ENCODE measurements at regions not wholly inside any gene's neighbourhood (a gene's known extent, or its start where the extent isn't known, plus 50 kb on each side); places are given as distances from the start of the nearest gene placed in this dataset.
"Not testable (repeated sequence)": the region's sequence is repeated elsewhere in the genome, so short reads cannot be mapped to it uniquely, and the experiment has no call there.

DNA sequence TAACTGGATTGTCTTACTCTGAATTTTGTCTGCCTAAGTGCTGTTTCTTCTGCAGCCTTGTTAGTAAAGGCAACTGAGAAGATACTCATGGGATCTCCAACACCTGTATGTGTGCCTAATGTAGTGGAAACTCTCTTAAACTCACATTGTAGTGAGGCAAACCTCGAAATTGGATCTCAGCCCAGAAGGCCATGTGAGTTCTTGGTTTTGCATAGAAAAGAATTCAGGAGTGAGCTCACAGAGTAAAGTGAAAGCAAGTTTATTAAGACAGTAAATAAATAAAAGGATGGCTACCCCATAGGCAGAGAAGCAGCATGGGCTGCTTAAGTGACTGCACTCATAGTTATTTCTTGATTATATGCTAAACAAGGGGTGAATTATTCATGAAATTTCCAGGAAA lies 1344.7 kb downstream of the NCAM2 start:
- Mint-ChIP-seq H3K27me3 (ENCODE audit: insufficient read depth) (no peaks in the 10 kb centered on the region), H3K9me3 (peaks cover 13% of the 10 kb centered on the region), H3K4me3 (no peak overlapping the region), H3K27ac (no peak overlapping the region), H3K4me1 (ENCODE audit: low read depth) (no peaks in the 10 kb centered on the region), H3K36me3 (ENCODE audit: low read depth) (no peaks in the 10 kb centered on the region)
- no peak for DNase-seq (ENCODE audit: low spot score)
- intact Hi-C loops (cut with micrococcal nuclease) = no loop called here

- Mint-ChIP-seq H3K27ac (no peak overlapping the region), H3K36me3 (ENCODE audit: low read depth) (no peaks in the 10 kb centered on the region), H3K4me3 (no peak overlapping the region), H3K9me3 (peaks cover 13% of the 10 kb centered on the region), H3K4me1 (ENCODE audit: low read depth) (no peaks in the 10 kb centered on the region), H3K27me3 (ENCODE audit: insufficient read depth) (no peaks in the 10 kb centered on the region)
- no peak for DNase-seq (ENCODE audit: low spot score)
- intact Hi-C loops (cut with micrococcal nuclease) = no loop called here
Measured at GRCh38 chr21:22343303-22343702, 1345.1 kb downstream of the NCAM2 start.

DNA sequence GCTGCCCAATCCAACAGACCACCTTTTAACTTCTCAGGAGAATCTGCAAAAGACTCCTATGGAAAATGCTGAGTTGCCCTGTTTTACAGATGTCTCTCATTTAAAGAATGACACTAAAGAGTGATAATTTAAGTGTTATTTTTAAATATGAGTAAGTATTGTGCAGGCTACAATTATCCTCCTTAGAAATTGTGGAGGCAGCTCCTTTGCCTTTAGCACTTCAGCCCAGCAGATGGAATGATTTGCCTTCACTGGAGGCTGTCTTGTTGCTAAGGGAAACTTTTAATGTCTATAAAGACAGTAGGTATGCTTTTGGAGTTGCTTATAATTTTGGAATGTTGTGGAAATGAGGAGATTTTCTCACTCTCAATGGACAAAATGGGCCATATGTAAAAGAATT lies 1345.5 kb downstream of the NCAM2 start:
- Mint-ChIP-seq H3K9me3 (peaks cover 13% of the 10 kb centered on the region), H3K27me3 (ENCODE audit: insufficient read depth) (no peaks in the 10 kb centered on the region), H3K4me3 (no peak overlapping the region), H3K27ac (no peak overlapping the region), H3K4me1 (ENCODE audit: low read depth) (no peaks in the 10 kb centered on the region), H3K36me3 (ENCODE audit: low read depth) (no peaks in the 10 kb centered on the region)
- DNase-seq (ENCODE audit: low spot score) = no peak
- intact Hi-C loops (cut with micrococcal nuclease) = no loop called here

- Mint-ChIP-seq H3K4me3 (no peak overlapping the region), H3K9me3 (no peaks in the 10 kb centered on the region), H3K36me3 (ENCODE audit: low read depth) (no peaks in the 10 kb centered on the region), H3K27ac (no peak overlapping the region), H3K27me3 (ENCODE audit: insufficient read depth) (no peaks in the 10 kb centered on the region), H3K4me1 (ENCODE audit: low read depth) (no peaks in the 10 kb centered on the region)
- no peak for DNase-seq (ENCODE audit: low spot score)
- intact Hi-C loops (cut with micrococcal nuclease) = no loop called here
Measured at GRCh38 chr21:22345624-22346023, 1347.4 kb downstream of the NCAM2 start.

- H3K27me3 Mint-ChIP-seq (ENCODE audit: insufficient read depth) = no peaks in the 10 kb centered on the region
- H3K4me1 Mint-ChIP-seq (ENCODE audit: low read depth) = no peaks in the 10 kb centered on the region
- intact Hi-C loops (cut with micrococcal nuclease) = no loop called here
- H3K27ac Mint-ChIP-seq = no peak overlapping the region
- no peak overlapping the region for H3K4me3 Mint-ChIP-seq
- DNase-seq (ENCODE audit: low spot score) = no peak
- H3K36me3 Mint-ChIP-seq (ENCODE audit: low read depth) = no peaks in the 10 kb centered on the region
- H3K9me3 Mint-ChIP-seq = no peaks in the 10 kb centered on the region
Measured at GRCh38 chr21:22346576-22346975, 1348.4 kb downstream of the NCAM2 start.

DNA sequence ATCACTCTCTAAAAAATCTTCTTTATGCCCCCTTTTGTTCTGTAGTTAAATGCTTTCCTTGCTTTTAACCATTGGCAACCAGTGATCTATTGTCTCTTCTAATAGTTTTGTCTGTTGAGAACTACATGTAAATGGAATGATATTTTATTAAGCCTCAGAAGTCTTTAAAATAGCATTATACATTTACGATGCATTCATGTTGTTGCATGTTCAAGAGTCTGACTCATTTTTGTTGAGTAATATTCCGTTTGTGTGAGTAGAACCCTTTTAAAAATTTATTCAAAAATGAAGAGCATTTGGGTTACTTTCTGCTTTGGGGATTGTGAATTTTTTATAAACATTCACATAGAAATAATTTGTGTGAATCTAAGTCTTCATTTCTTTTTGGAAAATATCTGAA lies 1352.9 kb downstream of the NCAM2 start:
- no peaks in the 10 kb centered on the region for H3K9me3 Mint-ChIP-seq
- intact Hi-C loops (cut with micrococcal nuclease) = no loop called here

DNA sequence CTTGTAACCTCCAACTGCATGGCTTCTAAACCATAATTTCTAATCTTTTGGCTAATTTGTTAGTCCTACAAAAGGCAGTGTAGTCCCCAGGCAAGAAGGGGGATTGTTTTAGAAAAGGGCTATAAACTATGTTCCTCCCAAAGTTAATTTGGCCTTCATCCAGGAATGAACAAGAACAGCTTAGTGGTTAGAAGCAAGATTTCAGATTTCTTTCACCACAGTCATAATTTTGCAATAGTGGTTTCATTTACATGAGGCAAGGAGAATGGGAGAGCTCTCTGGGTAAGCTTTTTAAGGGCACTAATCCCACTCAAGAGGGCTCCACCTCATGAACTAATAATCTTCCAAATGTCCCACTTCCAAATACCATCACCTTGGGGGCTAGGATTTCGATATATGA lies 1353.9 kb downstream of the NCAM2 start:
- Mint-ChIP-seq H3K9me3 (no peaks in the 10 kb centered on the region), H3K27ac (no peak overlapping the region), H3K27me3 (ENCODE audit: insufficient read depth) (no peaks in the 10 kb centered on the region), H3K4me1 (ENCODE audit: low read depth) (no peaks in the 10 kb centered on the region), H3K36me3 (ENCODE audit: low read depth) (no peaks in the 10 kb centered on the region), H3K4me3 (no peak overlapping the region)
- intact Hi-C loops (cut with micrococcal nuclease) = no loop called here
- no peak for DNase-seq (ENCODE audit: low spot score)

More for the DNA sequence above, 1352.9 kb downstream of the NCAM2 start:
- Mint-ChIP-seq H3K27me3 (ENCODE audit: insufficient read depth) (no peaks in the 10 kb centered on the region), H3K4me3 (no peak overlapping the region), H3K36me3 (ENCODE audit: low read depth) (no peaks in the 10 kb centered on the region), H3K27ac (no peak overlapping the region), H3K4me1 (ENCODE audit: low read depth) (no peaks in the 10 kb centered on the region)
- DNase-seq (ENCODE audit: low spot score) = no peak

DNA sequence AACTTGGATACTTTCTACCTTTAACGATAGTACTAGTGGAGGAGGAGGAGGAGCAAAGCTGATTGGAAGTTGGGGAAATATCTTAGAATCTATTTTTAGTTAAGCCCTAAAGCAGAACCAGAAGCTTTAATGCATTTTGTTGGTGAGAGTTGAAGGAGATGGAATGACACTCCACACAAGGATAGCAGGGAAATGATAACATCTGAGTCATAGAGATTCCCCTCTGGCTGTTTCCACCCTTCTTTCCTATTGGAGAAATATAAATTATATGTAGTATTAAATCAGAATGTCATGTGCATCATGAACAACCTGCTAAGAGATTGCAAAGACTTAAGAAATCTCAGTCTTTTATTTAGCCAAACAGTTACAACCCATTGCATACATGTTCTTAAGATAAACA lies 1357.7 kb downstream of the NCAM2 start:
- Mint-ChIP-seq H3K9me3 (no peaks in the 10 kb centered on the region), H3K27ac (no peak overlapping the region), H3K27me3 (ENCODE audit: insufficient read depth) (no peaks in the 10 kb centered on the region), H3K36me3 (ENCODE audit: low read depth) (no peaks in the 10 kb centered on the region), H3K4me1 (ENCODE audit: low read depth) (no peaks in the 10 kb centered on the region), H3K4me3 (no peak overlapping the region)
- intact Hi-C loops (cut with micrococcal nuclease) = no loop called here
- DNase-seq (ENCODE audit: low spot score) = no peak

GRCh38 chr21:22356663-22357062 lies 1358.5 kb downstream of the NCAM2 start:
- no peak overlapping the region for H3K27ac Mint-ChIP-seq
- DNase-seq (ENCODE audit: low spot score) = no peak
- H3K36me3 Mint-ChIP-seq (ENCODE audit: low read depth) = no peaks in the 10 kb centered on the region
- H3K9me3 Mint-ChIP-seq = no peaks in the 10 kb centered on the region
- H3K4me3 Mint-ChIP-seq = no peak overlapping the region
- no peaks in the 10 kb centered on the region for H3K27me3 Mint-ChIP-seq (ENCODE audit: insufficient read depth)
- intact Hi-C loops (cut with micrococcal nuclease) = no loop called here
- no peaks in the 10 kb centered on the region for H3K4me1 Mint-ChIP-seq (ENCODE audit: low read depth)

GRCh38 chr21:22359599-22359998 lies 1361.4 kb downstream of the NCAM2 start:
- DNase-seq (ENCODE audit: low spot score); H3K36me3 Mint-ChIP-seq (ENCODE audit: low read depth); H3K27ac Mint-ChIP-seq; H3K4me3 Mint-ChIP-seq; H3K9me3 Mint-ChIP-seq; H3K27me3 Mint-ChIP-seq (ENCODE audit: insufficient read depth); intact Hi-C loops (cut with micrococcal nuclease); H3K4me1 Mint-ChIP-seq (ENCODE audit: low read depth): not testable (repeated sequence)

DNA sequence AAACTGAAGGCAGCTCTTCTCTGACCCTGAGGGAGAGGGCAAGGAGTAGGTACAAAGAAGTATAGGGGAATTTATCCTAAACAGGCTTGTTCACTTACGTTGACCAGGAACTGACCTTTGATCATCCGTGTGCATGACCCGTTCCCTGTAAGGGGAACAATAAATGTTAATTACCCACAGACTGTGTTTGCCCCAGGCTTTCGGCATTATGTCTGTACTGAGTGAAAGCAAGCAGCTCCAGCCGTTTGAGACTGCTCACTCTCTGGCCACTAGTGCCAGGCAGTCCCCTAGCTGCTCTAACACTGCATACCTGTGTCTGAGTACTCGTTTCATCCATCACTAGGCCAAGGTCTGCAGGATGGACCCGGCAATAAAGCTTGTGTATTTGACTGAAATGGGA lies 1365.3 kb downstream of the NCAM2 start:
- intact Hi-C loops (cut with micrococcal nuclease) = no loop called here
- Mint-ChIP-seq H3K27me3 (ENCODE audit: insufficient read depth) (no peaks in the 10 kb centered on the region), H3K36me3 (ENCODE audit: low read depth) (no peaks in the 10 kb centered on the region), H3K4me1 (ENCODE audit: low read depth) (no peaks in the 10 kb centered on the region), H3K4me3 (no peak overlapping the region), H3K9me3 (no peaks in the 10 kb centered on the region), H3K27ac (no peak overlapping the region)
- DNase-seq (ENCODE audit: low spot score) = no peak

- Mint-ChIP-seq H3K9me3 (no peaks in the 10 kb centered on the region), H3K27ac (no peak overlapping the region), H3K27me3 (ENCODE audit: insufficient read depth) (no peaks in the 10 kb centered on the region), H3K4me1 (ENCODE audit: low read depth) (no peaks in the 10 kb centered on the region), H3K4me3 (no peak overlapping the region), H3K36me3 (ENCODE audit: low read depth) (no peaks in the 10 kb centered on the region)
- no peak for DNase-seq (ENCODE audit: low spot score)
- intact Hi-C loops (cut with micrococcal nuclease) = no loop called here
Measured at GRCh38 chr21:22364163-22364562, 1366.0 kb downstream of the NCAM2 start.

DNA sequence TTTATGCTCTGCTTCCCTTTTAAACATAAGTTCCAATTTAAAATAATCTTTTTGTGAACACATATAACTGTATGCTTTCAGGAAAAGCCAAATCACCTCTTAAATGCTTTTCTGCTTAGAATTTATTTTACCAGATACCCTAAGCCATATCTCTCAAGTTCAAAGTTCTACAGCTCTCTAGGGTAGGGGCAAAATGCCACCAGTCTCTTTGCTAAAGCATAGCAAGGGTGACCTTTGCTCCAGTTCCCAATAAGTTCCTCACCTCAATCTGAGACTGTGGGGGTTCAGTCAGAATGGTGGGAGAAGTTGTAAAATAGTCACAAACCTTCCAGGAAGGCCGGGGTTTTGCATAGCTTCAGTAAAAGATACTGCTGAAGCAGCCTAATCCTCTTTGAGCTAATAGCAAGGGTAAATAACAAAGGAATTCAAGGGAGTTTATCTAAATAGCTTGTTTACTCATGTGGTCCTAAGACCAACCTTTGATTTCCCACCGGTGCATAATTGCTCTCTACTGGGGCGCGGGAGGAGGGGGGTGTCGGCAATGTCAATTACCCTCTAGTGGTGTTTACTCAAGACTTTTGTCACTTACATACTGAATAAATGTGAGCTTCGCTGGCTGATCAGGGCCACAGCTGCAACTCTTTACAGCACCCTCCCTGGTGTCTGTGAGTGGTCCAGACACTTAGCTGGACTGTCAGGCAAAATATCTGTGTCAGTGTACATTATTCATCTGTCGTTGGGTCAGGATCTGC lies 1376.2 kb downstream of the NCAM2 start:
- no peak overlapping the region for H3K27ac Mint-ChIP-seq
- H3K4me3 Mint-ChIP-seq = no peak overlapping the region
- no peaks in the 10 kb centered on the region for H3K36me3 Mint-ChIP-seq (ENCODE audit: low read depth)
- H3K27me3 Mint-ChIP-seq (ENCODE audit: insufficient read depth) = no peaks in the 10 kb centered on the region
- DNase-seq (ENCODE audit: low spot score) = no peak
- no peaks in the 10 kb centered on the region for H3K4me1 Mint-ChIP-seq (ENCODE audit: low read depth)
- peaks cover 2% of the 10 kb centered on the region for H3K9me3 Mint-ChIP-seq
- intact Hi-C loops (cut with micrococcal nuclease) = no loop called here

- H3K27ac Mint-ChIP-seq; H3K9me3 Mint-ChIP-seq; DNase-seq (ENCODE audit: low spot score); H3K27me3 Mint-ChIP-seq (ENCODE audit: insufficient read depth); H3K36me3 Mint-ChIP-seq (ENCODE audit: low read depth); H3K4me1 Mint-ChIP-seq (ENCODE audit: low read depth); H3K4me3 Mint-ChIP-seq; intact Hi-C loops (cut with micrococcal nuclease): not testable (repeated sequence)
Measured at GRCh38 chr21:22377795-22378194, 1379.6 kb downstream of the NCAM2 start.

Data from activated T-helper 1 cell treated with anti-CD3 and anti-CD28 coated beads, Interleukin-12 subunit alpha, Interleukin-12 subunit beta, Interleukin-2, Interleukin-4 antibody, amounts not matched to agents 30 ng/mL and 10 ng/mL and 1 ng/mL, durations not matched to agents 14 hours and 24 hours and 36 hours (primary cell).